HK-2 (cell line): ENCODE measurements at regions not wholly inside any gene's neighbourhood (a gene's known extent, or its start where the extent isn't known, plus 50 kb on each side); places are given as distances from the start of the nearest gene placed in this dataset.

Experiments
- DNase-seq: peaks from one replicate; pipeline ENCODE4 v3.0.0-alpha.2; 2018; ENCODE audit not compliant: unreplicated experiment

DNA sequence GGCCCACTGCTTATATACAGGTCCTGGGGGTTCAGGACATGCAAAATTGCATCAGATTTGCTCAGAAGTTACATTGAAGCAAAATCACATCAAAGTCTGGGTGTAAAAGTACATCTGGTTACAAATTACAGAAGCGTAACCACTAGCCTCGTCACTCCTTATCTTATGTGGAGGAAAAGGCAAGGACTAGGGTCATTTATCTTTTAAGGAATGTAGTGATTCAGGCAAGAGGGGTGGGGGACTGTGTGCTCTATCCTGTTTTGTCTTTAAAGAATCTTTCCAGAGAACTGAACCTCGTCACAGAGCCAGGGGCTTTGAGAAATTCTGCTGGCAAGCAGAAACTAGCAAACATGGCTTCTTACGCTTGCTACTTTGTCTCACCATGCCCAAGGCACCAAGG, 61.1 kb upstream of the RAB4A start:
- DNase-seq, result no peak

DNA sequence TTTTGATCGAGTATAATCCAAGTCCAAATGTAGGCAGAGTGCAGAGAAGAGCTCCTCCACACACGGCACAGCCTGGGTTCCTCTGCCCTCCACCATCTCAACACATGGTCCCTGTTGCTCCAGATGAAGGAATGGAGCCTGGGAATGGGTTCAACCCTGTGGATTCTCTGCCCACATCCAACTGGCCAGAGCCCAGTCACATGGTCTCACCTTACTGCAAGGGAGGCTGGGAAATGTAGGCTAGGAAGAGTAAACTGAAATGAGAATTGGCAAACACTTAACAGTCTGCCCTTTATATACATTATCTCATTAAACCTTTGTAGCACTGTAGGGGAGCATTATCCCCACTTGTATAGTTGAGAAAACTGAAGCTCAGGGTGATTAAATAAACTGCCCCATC, 60.1 kb upstream of the RAB4A start:
- no peak for DNase-seq

DNA sequence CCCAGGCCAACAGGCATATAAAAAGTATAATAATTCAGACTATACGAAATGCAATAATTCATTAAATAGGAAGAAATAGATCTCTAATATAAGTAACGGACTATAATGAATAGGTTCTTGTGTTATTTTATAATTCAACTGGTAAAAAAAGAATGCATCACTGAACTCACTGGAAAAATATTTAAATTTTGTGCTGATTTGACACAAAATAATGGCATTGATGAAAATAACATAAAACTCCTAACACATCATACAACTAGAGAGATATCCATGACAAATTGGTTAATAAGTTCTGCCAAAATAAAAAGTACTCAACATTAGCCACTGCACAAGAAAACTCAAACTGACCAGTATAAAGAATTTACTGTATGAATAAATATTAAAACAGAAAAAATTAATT, 57.1 kb upstream of the RAB4A start:
- DNase-seq, result no peak

DNA sequence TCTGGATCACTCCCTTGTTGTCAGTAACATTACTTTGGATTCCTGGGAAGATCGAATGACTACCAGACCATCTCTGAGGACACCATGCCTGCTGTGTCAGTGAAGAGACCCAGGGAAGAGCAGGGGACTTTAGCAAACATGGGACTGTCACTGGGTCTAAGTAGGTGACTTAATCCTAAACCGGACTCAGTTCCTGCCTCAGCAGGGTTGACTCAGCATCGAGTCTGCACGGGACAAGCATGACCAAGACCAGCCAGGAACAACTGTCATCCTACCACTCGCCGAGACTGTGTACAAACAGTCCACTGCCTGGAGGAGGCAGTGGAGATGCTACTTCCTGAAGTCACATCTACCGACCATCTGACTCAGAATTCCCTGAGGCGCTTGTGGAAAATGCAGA, 53.2 kb upstream of the RAB4A start:
- no peak for DNase-seq

DNA sequence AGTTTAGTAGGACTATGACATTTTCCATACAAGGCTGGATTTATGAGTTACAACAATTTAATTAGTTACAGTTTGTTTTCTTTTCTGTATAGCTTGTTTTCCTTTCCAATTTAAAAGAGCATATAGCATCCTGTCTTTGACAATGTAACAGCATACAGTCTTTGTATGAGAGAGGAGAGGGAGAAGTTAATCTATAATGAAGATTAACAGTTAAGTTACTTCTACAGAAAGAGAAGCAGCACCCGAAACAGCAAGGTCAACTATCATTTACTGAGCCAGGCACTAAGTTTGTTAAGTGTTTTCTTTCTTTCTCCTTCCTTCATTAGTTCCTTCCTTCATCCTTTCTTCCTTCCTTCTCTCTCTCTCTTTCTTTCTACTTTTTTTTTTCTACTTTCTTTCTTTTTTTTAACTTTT, 52.3 kb upstream of the RAB4A start:
- DNase-seq, result no peak

DNA sequence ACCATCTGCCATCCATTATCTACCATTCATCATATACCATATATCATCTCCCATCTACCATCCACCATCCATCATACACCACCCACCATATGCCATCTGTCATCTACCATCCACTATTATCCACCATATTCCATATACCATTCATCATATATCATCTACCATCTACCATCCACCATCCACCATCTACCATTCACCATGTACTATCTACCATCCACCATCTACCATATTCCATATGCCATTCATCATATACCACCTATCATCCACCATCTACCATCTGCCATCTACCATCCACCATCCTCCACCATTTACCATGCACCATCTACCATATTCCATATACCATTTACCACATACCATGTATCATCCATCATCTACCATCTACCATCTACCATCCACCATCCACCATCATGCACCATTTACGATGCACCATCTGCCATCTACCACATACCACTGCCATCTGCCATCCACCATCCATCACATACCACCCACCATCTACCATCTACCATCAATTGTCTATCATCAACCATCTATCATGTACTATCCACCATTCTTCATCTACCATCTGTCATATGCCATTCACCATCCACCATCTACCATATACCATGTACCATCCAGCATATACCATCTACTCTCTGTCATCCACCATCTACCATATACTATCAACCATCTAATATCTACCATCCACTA, 50.6 kb upstream of the RAB4A start:
- DNase-seq, result no peak

DNA sequence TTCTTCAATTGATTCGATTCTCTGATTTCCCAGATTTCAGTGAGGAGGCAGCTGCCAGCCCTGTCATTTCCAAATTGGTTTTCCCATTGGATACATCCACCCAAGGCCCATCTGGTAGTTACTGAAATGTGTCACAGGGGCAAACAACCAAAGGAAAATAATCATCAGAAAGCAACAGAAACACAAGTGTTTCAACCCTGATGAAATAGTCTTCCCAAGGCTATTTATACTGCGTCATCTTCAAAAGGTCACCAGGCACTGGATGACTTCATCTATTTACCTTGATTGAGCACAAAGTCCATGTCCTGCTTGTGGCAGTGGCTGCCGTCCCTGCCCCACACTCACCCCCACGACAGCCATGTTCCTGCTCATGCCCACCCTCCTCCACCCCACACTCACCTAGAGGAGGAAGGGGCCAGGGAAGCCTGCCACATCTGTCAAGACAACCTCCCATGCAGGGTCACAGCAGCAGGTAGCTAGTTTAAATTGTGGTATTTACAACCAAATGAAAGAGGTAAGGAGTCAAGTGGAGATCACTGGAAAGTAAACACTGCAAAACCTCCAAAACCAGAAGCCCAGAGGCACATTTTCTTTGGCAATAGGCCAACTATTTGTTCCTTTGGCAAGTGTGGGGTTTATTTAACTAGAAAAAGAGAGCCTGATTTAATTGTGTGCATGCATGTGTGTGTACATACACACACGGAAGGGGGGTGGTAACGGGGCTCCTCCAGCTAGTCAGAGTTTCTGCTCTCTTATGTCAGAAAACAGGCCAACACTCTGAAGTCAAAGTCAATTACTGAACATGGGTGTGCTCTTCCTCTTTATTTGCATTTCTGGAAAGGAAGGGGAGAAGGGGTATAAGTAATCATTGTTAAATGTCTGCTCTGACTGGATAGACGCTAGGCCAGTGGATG, 49.5 kb upstream of the RAB4A start:
- no peak for DNase-seq
